ENCODE measurements at regions not wholly inside any gene's neighbourhood (a gene's known extent, or its start where the extent isn't known, plus 50 kb on each side); places are given as distances from the start of the nearest gene placed in this dataset.
A peak's percentile ranks its signal among the peaks of the same experiment; 100 is the strongest.

GRCh38 chr4:180674619-180675358, 1568.4 kb upstream of the TENM3 start:
- no peak for TF ChIP-seq CTCF (IDR thresholded peaks at IDR 0.05; ENCODE audit: low read depth, low read length, missing control alignments)
- DNase-seq (ENCODE audit: low read depth) = no peak

GRCh38 chr4:180675359-180675650, 1567.9 kb upstream of the TENM3 start:
- no peak for DNase-seq (ENCODE audit: low read depth)
- in situ Hi-C loops (cut with HindIII; ENCODE audit: low sequenced_read_pairs) = no loop called here
- no peak overlapping the region for H3K4me3 ChIP-seq (ENCODE audit: low read depth, low read length)
- TF ChIP-seq CTCF (IDR thresholded peaks at IDR 0.05; ENCODE audit: low read depth, low read length, missing control alignments) = no peak

More at GRCh38 chr4:180674619-180675358, 1568.4 kb upstream of the TENM3 start:
- H3K4me3 ChIP-seq (ENCODE audit: low read depth, low read length) = no peak overlapping the region
- in situ Hi-C loops (cut with HindIII; ENCODE audit: low sequenced_read_pairs) = no loop called here

GRCh38 chr4:180680305-180680704, 1562.9 kb upstream of the TENM3 start:
- no peak overlapping the region for H3K4me3 ChIP-seq (ENCODE audit: low read depth, low read length)
- in situ Hi-C loops (cut with HindIII; ENCODE audit: low sequenced_read_pairs) = no loop called here
- DNase-seq (ENCODE audit: low read depth) = no peak
- TF ChIP-seq CTCF (IDR thresholded peaks at IDR 0.05; ENCODE audit: low read depth, low read length, missing control alignments) = no peak

- in situ Hi-C loops (cut with HindIII; ENCODE audit: low sequenced_read_pairs) = no loop called here
- TF ChIP-seq CTCF (IDR thresholded peaks at IDR 0.05; ENCODE audit: low read depth, low read length, missing control alignments) = no peak
- no peak for DNase-seq (ENCODE audit: low read depth)
- H3K4me3 ChIP-seq (ENCODE audit: low read depth, low read length) = no peak overlapping the region
These were observed 1560.4 kb upstream of the TENM3 start for GRCh38 chr4:180682776-180683175.

- no peak for DNase-seq (ENCODE audit: low read depth)
- in situ Hi-C loops (cut with HindIII; ENCODE audit: low sequenced_read_pairs) = no loop called here
- H3K4me3 ChIP-seq (ENCODE audit: low read depth, low read length) = no peak overlapping the region
- TF ChIP-seq CTCF (IDR thresholded peaks at IDR 0.05; ENCODE audit: low read depth, low read length, missing control alignments) = no peak
These were observed 1560.0 kb upstream of the TENM3 start for GRCh38 chr4:180683186-180683585.

GRCh38 chr4:180688480-180688879, 1554.7 kb upstream of the TENM3 start:
- peak; percentile 55 for DNase-seq (ENCODE audit: low read depth)
- no peak overlapping the region for H3K4me3 ChIP-seq (ENCODE audit: low read depth, low read length)
- in situ Hi-C loops (cut with HindIII; ENCODE audit: low sequenced_read_pairs) = no loop called here
- TF ChIP-seq CTCF (IDR thresholded peaks at IDR 0.05; ENCODE audit: low read depth, low read length, missing control alignments) = no peak

All from astrocyte of the cerebellum (primary cell).